ENCODE measurements at regions not wholly inside any gene's neighbourhood (a gene's known extent, or its start where the extent isn't known, plus 50 kb on each side); places are given as distances from the start of the nearest gene placed in this dataset.

DNA sequence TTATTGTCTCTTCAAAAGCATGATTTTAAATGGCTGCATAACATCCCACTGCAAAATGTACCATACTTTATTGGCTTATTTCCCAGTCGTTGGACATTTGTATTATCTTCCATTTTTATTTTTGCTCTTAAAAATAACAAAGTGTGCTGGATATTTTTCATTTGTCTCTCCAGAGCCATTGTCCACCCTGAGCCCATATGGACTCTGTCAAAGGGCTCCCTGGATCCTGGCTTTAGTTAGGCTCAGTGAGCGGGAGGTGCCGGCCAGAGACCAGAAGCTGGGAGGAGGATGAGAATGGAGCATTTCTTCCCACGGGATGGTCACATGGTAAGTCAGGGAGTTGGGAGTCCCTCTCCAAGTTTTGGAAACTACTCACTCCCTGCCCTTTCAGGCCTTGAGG is 296.9 kb downstream of the NUAK1 start:
- no peak for TF ChIP-seq EZH2phosphoT487 (IDR thresholded peaks at IDR 0.05; ENCODE audit: borderline replicate concordance)
- no peak for TF ChIP-seq EGR1 (IDR thresholded peaks at IDR 0.05; ENCODE audit: low read depth)
- TF ChIP-seq, protein P1, sequence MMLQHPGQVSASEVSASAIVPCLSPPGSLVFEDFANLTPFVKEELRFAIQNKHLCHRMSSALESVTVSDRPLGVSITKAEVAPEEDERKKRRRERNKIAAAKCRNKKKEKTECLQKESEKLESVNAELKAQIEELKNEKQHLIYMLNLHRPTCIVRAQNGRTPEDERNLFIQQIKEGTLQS (IDR thresholded peaks at IDR 0.05) = no peak
- TF ChIP-seq SP1 (IDR thresholded peaks at IDR 0.05; ENCODE audit: low read depth) = no peak
